ENCODE measurements at regions not wholly inside any gene's neighbourhood (a gene's known extent, or its start where the extent isn't known, plus 50 kb on each side); places are given as distances from the start of the nearest gene placed in this dataset.

- no peak overlapping the region for H2BK20ac ChIP-seq (ENCODE audit: low read depth, low read length, poor library complexity, severe bottlenecking)
- H3K56ac ChIP-seq (ENCODE audit: insufficient read length, low read depth, low read length), result no peak overlapping the region
- no peak overlapping the region for H3T11ph ChIP-seq (ENCODE audit: low read length)
- no peaks in the 10 kb centered on the region for H3K9me3 ChIP-seq (ENCODE audit: control insufficient read depth, low read depth, low read length)
- no peak overlapping the region for H2BK5ac ChIP-seq (ENCODE audit: insufficient read length, low read length)
- TF ChIP-seq, protein P1, sequence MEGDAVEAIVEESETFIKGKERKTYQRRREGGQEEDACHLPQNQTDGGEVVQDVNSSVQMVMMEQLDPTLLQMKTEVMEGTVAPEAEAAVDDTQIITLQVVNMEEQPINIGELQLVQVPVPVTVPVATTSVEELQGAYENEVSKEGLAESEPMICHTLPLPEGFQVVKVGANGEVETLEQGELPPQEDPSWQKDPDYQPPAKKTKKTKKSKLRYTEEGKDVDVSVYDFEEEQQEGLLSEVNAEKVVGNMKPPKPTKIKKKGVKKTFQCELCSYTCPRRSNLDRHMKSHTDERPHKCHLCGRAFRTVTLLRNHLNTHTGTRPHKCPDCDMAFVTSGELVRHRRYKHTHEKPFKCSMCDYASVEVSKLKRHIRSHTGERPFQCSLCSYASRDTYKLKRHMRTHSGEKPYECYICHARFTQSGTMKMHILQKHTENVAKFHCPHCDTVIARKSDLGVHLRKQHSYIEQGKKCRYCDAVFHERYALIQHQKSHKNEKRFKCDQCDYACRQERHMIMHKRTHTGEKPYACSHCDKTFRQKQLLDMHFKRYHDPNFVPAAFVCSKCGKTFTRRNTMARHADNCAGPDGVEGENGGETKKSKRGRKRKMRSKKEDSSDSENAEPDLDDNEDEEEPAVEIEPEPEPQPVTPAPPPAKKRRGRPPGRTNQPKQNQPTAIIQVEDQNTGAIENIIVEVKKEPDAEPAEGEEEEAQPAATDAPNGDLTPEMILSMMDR (conservative IDR thresholded peaks at IDR 0.05), result no peak
- H3K4me2 ChIP-seq (ENCODE audit: insufficient read depth, insufficient read length, low read length), result no peak overlapping the region
- H3K23ac ChIP-seq (ENCODE audit: insufficient read length, low read depth, low read length), result no peak overlapping the region
- H2BK12ac ChIP-seq (ENCODE audit: insufficient read length, low read depth, low read length), result no peak overlapping the region
- Mint-ChIP-seq H3K4me1 (no peaks in the 10 kb centered on the region), H3K36me3 (ENCODE audit: insufficient read depth in 1 of 3, low read depth in 3 of 3) (no peaks in the 10 kb centered on the region), H3K27me3 (ENCODE audit: low read depth) (no peaks in the 10 kb centered on the region; the same call in 1 of the 2 replicates), H3K4me3 (no peak overlapping the region), H3K27ac (no peak overlapping the region), H3K9me3 (no peaks in the 10 kb centered on the region)
- no peak overlapping the region for H2BK15ac ChIP-seq (ENCODE audit: low read depth, low read length)
- H3K79me1 ChIP-seq (ENCODE audit: insufficient read depth, low read depth, low read length, poor library complexity, severe bottlenecking), result no peaks in the 10 kb centered on the region
- no CpG with 5 or more reads among the region's 6 CpGs for WGBS (ENCODE audit: extremely low coverage, insufficient read length, low lambda C conversion rate)
- H2AK5ac ChIP-seq (ENCODE audit: insufficient read length, low read length), result no peak overlapping the region
- no peak overlapping the region; the same call in 1 of the 2 replicates for H3K14ac ChIP-seq (ENCODE audit: insufficient read depth, low read length)
- H4K8ac ChIP-seq (replicated peaks; ENCODE audit: insufficient read length, low read depth, low read length), result no peak overlapping the region
- H4K5ac ChIP-seq (ENCODE audit: insufficient read length, low read depth, low read length), result no peak overlapping the region
- no peaks in the 10 kb centered on the region for H3K79me2 ChIP-seq (ENCODE audit: insufficient read depth, low read length)
- H3K4me1 ChIP-seq (ENCODE audit: insufficient read depth, low read length), result no peaks in the 10 kb centered on the region
- H3K23me2 ChIP-seq (ENCODE audit: insufficient read length, low read depth, low read length, poor library complexity, severe bottlenecking), result no peaks in the 10 kb centered on the region
- peak; percentile 28 for DNase-seq
- no peak overlapping the region for H2AFZ ChIP-seq (ENCODE audit: low read length)
- no peaks in the 10 kb centered on the region for H4K20me1 ChIP-seq (ENCODE audit: control insufficient read depth, insufficient read depth, insufficient read length)
- no peak overlapping the region for H4K91ac ChIP-seq (ENCODE audit: insufficient read length, low read depth, low read length)
- H3K27ac ChIP-seq (ENCODE audit: insufficient read length, low read depth, low read length), result no peak overlapping the region
- H3K18ac ChIP-seq (ENCODE audit: insufficient read length, low read depth, low read length), result no peak overlapping the region
- no peak overlapping the region for H3K9ac ChIP-seq (ENCODE audit: extremely low read depth, insufficient read length, low read length)
- H3K27me3 ChIP-seq (ENCODE audit: insufficient read depth, low read length), result no peaks in the 10 kb centered on the region
- no peak overlapping the region for H3K4ac ChIP-seq (ENCODE audit: low read depth, low read length)
- H2BK120ac ChIP-seq (ENCODE audit: low read depth, low read length, poor library complexity, severe bottlenecking), result no peak overlapping the region
Observed at GRCh38 chr13:61486496-61486895, 70.8 kb upstream of the PCDH20 start.
